HFFc6 (cell line): ENCODE measurements at regions not wholly inside any gene's neighbourhood (a gene's known extent, or its start where the extent isn't known, plus 50 kb on each side); places are given as distances from the start of the nearest gene placed in this dataset.

Source experiments
- DNase-seq: peaks from one replicate; pipeline ENCODE4 v3.0.0-alpha.2; 2018
- H3K27ac Mint-ChIP-seq: 2 replicates; pipeline ENCODE4 v1.8.0; 2020; ENCODE audit warnings: mild to moderate bottlenecking, mixed read lengths
- H3K27me3 Mint-ChIP-seq: 2 replicates; pipeline ENCODE4 v1.8.0; 2021; ENCODE audit warnings: mild to moderate bottlenecking, moderate library complexity, mixed read lengths; ENCODE audit not compliant: insufficient read depth
- H3K36me3 Mint-ChIP-seq: 2 replicates; pipeline ENCODE4 v1.8.0; 2021; ENCODE audit warnings: low read depth, mixed read lengths
- H3K4me1 Mint-ChIP-seq: 2 replicates; pipeline ENCODE4 v1.8.0; 2020; ENCODE audit warnings: low read depth, mixed read lengths
- H3K4me3 Mint-ChIP-seq: 2 replicates; pipeline ENCODE4 v1.8.0; 2020; ENCODE audit warnings: mild to moderate bottlenecking, moderate library complexity, mixed read lengths
- H3K9me3 Mint-ChIP-seq: 2 replicates; pipeline ENCODE4 v1.8.0; 2020; ENCODE audit warnings: mild to moderate bottlenecking, mixed read lengths
- TF ChIP-seq, protein P1 (sequence below): fragments of 200-600 bp; sonication (generic); IDR thresholded peaks from 2 replicates; pipeline ENCODE4 v1.5.0; 2021; ENCODE audit warnings: antibody characterized with exemption, mild to moderate bottlenecking

DNA sequence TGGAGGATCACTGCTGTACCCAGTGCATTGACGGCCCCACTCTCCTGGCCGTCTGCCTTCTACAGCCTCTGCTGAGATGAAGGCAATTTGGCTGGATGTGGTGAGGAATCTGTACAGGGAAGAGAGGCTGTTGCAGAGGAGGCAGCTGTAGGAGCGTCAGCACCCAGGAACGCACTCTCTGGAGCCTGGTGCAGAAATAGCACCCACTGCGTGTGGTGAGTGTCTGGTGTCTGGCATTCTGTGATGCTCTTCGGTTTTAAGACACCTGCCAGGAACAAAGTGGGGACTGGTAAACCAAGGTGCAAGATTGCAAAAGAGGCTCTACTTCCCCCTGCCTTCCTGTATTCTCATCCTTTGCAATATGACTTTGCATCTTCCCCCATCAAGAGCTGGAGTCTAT lies 187.5 kb upstream of the SDK2 start:
- TF ChIP-seq, protein P1, sequence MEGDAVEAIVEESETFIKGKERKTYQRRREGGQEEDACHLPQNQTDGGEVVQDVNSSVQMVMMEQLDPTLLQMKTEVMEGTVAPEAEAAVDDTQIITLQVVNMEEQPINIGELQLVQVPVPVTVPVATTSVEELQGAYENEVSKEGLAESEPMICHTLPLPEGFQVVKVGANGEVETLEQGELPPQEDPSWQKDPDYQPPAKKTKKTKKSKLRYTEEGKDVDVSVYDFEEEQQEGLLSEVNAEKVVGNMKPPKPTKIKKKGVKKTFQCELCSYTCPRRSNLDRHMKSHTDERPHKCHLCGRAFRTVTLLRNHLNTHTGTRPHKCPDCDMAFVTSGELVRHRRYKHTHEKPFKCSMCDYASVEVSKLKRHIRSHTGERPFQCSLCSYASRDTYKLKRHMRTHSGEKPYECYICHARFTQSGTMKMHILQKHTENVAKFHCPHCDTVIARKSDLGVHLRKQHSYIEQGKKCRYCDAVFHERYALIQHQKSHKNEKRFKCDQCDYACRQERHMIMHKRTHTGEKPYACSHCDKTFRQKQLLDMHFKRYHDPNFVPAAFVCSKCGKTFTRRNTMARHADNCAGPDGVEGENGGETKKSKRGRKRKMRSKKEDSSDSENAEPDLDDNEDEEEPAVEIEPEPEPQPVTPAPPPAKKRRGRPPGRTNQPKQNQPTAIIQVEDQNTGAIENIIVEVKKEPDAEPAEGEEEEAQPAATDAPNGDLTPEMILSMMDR: no peak
- Mint-ChIP-seq H3K4me3 (no peak overlapping the region), H3K9me3 (peaks cover 62% of the 10 kb centered on the region), H3K36me3 (peaks cover 4% of the 10 kb centered on the region; the same call in 1 of the 2 replicates), H3K4me1 (no peaks in the 10 kb centered on the region), H3K27ac (no peak overlapping the region), H3K27me3 (peaks cover 7% of the 10 kb centered on the region)
- DNase-seq: no peak

DNA sequence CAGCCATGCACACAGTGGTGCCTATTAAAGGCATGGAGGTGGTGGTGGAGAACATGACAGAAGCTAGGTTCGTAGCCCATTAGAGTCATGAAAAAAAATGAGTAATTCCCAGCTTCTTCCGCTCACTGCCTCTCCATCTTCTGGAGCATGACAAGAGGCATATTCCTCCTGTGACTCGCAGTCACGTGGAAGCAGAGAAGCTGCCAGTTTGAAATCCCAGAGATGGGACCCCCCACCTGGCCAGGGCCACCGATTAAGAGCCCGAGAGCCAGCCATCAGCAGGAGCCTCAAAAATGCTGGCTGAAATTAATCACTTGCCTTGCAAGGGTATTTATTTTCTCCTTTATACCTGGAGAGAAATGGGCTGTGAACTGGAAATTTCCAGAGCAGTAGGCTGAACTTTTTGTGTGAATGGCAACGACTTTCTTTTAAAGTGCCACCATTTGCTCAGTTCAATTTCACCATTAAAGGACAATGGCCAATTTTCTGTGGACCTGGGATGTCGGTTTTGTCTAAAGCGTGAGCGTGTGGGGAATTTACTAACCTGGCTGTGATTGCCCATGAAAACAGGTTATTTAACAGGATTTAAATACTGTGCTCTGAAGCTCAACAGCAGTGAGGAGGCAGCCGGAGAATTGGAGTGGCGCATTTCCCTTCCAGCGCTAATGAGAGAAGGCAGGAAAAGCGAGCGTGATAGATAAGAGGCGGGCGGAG lies 189.7 kb upstream of the SDK2 start:
- Mint-ChIP-seq H3K4me1 (no peaks in the 10 kb centered on the region), H3K9me3 (peaks cover 70% of the 10 kb centered on the region), H3K4me3 (no peak overlapping the region), H3K36me3 (peaks cover 9% of the 10 kb centered on the region; the same call in 1 of the 2 replicates), H3K27ac (no peak overlapping the region), H3K27me3 (peaks cover 5% of the 10 kb centered on the region; the same call in 1 of the 2 replicates)
- DNase-seq: no peak
- TF ChIP-seq, protein P1: no peak

DNA sequence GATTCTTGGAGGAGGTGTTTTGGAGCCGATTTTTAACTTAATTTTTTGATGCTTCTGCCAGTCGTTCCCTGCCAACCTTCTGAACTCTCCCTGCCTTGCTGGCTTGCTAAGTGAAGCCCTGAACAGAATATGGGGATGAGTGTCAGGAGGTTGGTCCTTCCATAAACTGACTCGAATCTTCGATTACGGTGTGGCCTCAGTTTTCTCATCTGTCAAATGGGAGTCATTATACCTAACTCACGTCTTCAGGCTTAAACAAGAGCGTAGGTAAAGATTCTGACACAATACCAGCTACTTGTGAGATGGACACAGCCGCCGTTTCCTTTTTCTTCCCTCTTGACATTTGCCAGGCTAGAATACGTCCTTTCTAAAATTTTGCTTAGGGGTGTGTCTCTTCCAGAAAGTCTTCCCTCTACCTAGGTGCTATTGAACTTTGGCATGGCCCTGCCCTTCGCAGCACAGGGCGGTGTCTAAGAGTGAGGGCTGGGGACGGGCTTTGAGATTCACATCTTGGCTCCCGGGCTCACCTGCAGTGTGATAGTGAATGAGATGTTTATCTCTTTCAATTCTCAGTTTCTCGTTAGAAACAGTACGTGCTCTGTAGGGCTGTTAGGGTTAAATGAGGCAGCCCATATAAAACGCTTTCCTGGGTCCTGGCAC lies 190.6 kb upstream of the SDK2 start:
- Mint-ChIP-seq H3K9me3 (peaks cover 70% of the 10 kb centered on the region), H3K36me3 (peaks cover 12% of the 10 kb centered on the region; the same call in 1 of the 2 replicates), H3K27me3 (peaks cover 5% of the 10 kb centered on the region; the same call in 1 of the 2 replicates), H3K27ac (no peak overlapping the region), H3K4me1 (no peaks in the 10 kb centered on the region), H3K4me3 (no peak overlapping the region)
- TF ChIP-seq, protein P1: no peak
- no peak for DNase-seq

DNA sequence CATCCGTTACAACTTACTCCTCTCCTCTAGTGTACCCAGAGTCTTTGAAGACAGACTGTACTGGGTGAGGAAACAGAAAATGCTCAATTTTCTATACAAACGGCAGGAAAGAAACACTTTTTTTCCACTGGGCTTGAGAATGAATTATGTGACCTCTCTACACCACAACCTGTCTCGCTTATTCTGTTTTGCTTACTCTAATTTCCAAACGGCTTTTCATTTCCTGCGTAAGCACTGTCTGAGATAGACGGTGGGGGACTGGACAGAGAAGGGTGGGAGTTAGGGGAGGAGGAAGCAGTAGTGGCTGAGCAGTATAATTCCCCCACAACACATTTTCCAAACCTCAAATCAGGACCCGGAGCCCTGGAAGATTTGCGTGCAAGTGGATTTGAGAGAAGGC lies 191.4 kb upstream of the SDK2 start:
- Mint-ChIP-seq H3K27me3 (peaks cover 5% of the 10 kb centered on the region; the same call in 1 of the 2 replicates), H3K36me3 (peaks cover 13% of the 10 kb centered on the region; the same call in 1 of the 2 replicates), H3K4me3 (no peak overlapping the region), H3K9me3 (peaks cover 68% of the 10 kb centered on the region), H3K4me1 (no peaks in the 10 kb centered on the region), H3K27ac (no peak overlapping the region)
- no peak for DNase-seq
- TF ChIP-seq, protein P1: no peak

DNA sequence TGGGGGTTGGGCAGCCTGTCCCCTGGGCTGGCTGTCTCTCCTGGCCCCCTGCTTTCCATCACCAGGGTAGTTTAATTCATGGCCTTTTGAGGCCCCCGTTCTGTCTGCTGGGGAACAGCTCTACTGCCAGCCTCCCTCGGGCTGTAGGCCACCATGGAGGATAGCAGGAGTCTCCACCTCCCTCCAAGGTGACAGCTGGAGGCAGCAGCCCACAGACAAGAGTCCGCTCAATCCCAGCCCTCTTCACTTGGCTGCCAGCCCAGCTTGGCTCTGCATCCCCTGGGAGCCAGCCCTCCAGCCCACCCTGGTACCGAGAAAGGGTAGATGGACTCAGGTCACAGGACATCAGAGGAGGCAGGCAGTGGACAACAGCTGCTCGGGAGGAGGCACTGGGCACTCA lies 194.6 kb upstream of the SDK2 start:
- no peak overlapping the region for H3K27ac Mint-ChIP-seq
- H3K4me3 Mint-ChIP-seq: no peak overlapping the region
- H3K36me3 Mint-ChIP-seq: peaks cover 10% of the 10 kb centered on the region; the same call in 1 of the 2 replicates
- H3K27me3 Mint-ChIP-seq: peaks cover 6% of the 10 kb centered on the region
- H3K4me1 Mint-ChIP-seq: no peaks in the 10 kb centered on the region
- TF ChIP-seq, protein P1: no peak
- H3K9me3 Mint-ChIP-seq: peaks cover 71% of the 10 kb centered on the region
- DNase-seq: no peak
